RCC 7860 (cell line): ENCODE measurements at regions not wholly inside any gene's neighbourhood (a gene's known extent, or its start where the extent isn't known, plus 50 kb on each side); places are given as distances from the start of the nearest gene placed in this dataset.
"Not testable (repeated sequence)": the region's sequence is repeated elsewhere in the genome, so short reads cannot be mapped to it uniquely, and the experiment has no call there.

Experiments
- DNase-seq: peaks from one replicate; pipeline ENCODE4 v3.0.0-alpha.2; 2015; ENCODE audit warnings: low spot score
- FAIRE-seq: peaks from 2 replicates; lab custom pipeline; 2012; peaks lifted over from hg19 to GRCh38; lab: Jason Lieb, UNC

GRCh38 chr7:131625345-131625744 lies 68.9 kb upstream of the PODXL start:
- not testable (repeated sequence) for DNase-seq, FAIRE-seq

- FAIRE-seq (no peak), DNase-seq (no peak)
Observed at GRCh38 chr7:131624536-131624935, 68.1 kb upstream of the PODXL start.

GRCh38 chr7:131623154-131623553 lies 66.7 kb upstream of the PODXL start:
- FAIRE-seq (no peak), DNase-seq (no peak)

- DNase-seq (no peak), FAIRE-seq (no peak)
Observed at GRCh38 chr7:131621652-131622051, 65.2 kb upstream of the PODXL start.

- peak; percentile 84 for DNase-seq
- peak; percentile 71 for FAIRE-seq
Observed at GRCh38 chr7:131620673-131621609, 64.5 kb upstream of the PODXL start.

- DNase-seq (peak; percentile 71), FAIRE-seq (no peak)
Observed at GRCh38 chr7:131619336-131620305, 63.2 kb upstream of the PODXL start.

- peak; percentile 47 for DNase-seq
- FAIRE-seq: no peak
Observed at GRCh38 chr7:131618391-131618790, 62.0 kb upstream of the PODXL start.

- DNase-seq (no peak), FAIRE-seq (no peak)
Observed at GRCh38 chr7:131616487-131617200, 60.2 kb upstream of the PODXL start.

- no peak for FAIRE-seq
Observed at GRCh38 chr7:131613909-131614308, 57.5 kb upstream of the PODXL start.

GRCh38 chr7:131610007-131610406 lies 53.6 kb upstream of the PODXL start:
- no peak for FAIRE-seq
- DNase-seq: peak; percentile 66

More at GRCh38 chr7:131613909-131614308, 57.5 kb upstream of the PODXL start:
- DNase-seq: no peak

- DNase-seq (no peak), FAIRE-seq (no peak)
Observed at GRCh38 chr7:131608116-131608500, 51.7 kb upstream of the PODXL start.

GRCh38 chr7:131607291-131608115 lies 51.1 kb upstream of the PODXL start:
- DNase-seq (no peak), FAIRE-seq (no peak)

- DNase-seq (no peak), FAIRE-seq (no peak)
Observed at GRCh38 chr7:131606346-131607290, 50.2 kb upstream of the PODXL start.
